Activated naive CD8-positive, alpha-beta T cell treated with anti-CD3 and anti-CD28 coated beads, Interleukin-2, amount 10 ng/mL, durations not matched to agents 7 days and 5 days (primary cell): ENCODE measurements at regions not wholly inside any gene's neighbourhood (a gene's known extent, or its start where the extent isn't known, plus 50 kb on each side); places are given as distances from the start of the nearest gene placed in this dataset.

ENCODE experiments used
- ATAC-seq: fragments of 150-1000 bp; cut with Tn5 transposase; one replicate; pipeline ENCODE4 v1.10.0; 2021; ENCODE audit warnings: low read depth, moderate library complexity
- POLR2A ChIA-PET: fragments of 350-600 bp; sonication (Branson Sonifier 250); formaldehyde crosslinking; loops from one replicate; lab custom pipeline; 2021; ENCODE audit warnings: antibody characterized with exemption; lab: Charles Lee
- DNase-seq: peaks from one replicate; pipeline ENCODE4 v3.0.0; 2021
- H3K27ac Mint-ChIP-seq: one replicate; pipeline ENCODE4 v1.8.0; 2022; ENCODE audit warnings: mild to moderate bottlenecking, mixed read lengths
- H3K27me3 Mint-ChIP-seq: one replicate; pipeline ENCODE4 v1.8.0; 2022; ENCODE audit warnings: mild to moderate bottlenecking, moderate library complexity, mixed read lengths
- H3K36me3 Mint-ChIP-seq: one replicate; pipeline ENCODE4 v1.8.0; 2021; ENCODE audit warnings: mild to moderate bottlenecking, mixed read lengths
- H3K4me1 Mint-ChIP-seq: one replicate; pipeline ENCODE4 v1.8.0; 2021; ENCODE audit warnings: mixed read lengths
- H3K4me3 Mint-ChIP-seq: one replicate; pipeline ENCODE4 v1.8.0; 2022; ENCODE audit warnings: mild to moderate bottlenecking, moderate library complexity, mixed read lengths
- H3K9me3 Mint-ChIP-seq: one replicate; pipeline ENCODE4 v1.8.0; 2021; ENCODE audit warnings: mixed read lengths

- ATAC-seq = no peak
- POLR2A ChIA-PET = no interaction called here
- no peaks in the 10 kb centered on the region for H3K36me3 Mint-ChIP-seq
- no peak overlapping the region for H3K4me3 Mint-ChIP-seq
- H3K9me3 Mint-ChIP-seq = no peaks in the 10 kb centered on the region
- DNase-seq = no peak
- no peak overlapping the region for H3K27ac Mint-ChIP-seq
- H3K27me3 Mint-ChIP-seq = no peaks in the 10 kb centered on the region
- no peaks in the 10 kb centered on the region for H3K4me1 Mint-ChIP-seq
These were observed 2236.5 kb downstream of the PCDH9 start for GRCh38 chr13:64993514-64994164.

GRCh38 chr13:64992314-64992713 is 2237.8 kb downstream of the PCDH9 start:
- H3K36me3 Mint-ChIP-seq = no peaks in the 10 kb centered on the region
- no peak for DNase-seq
- H3K4me3 Mint-ChIP-seq = no peak overlapping the region
- POLR2A ChIA-PET = no interaction called here
- ATAC-seq = no peak
- H3K4me1 Mint-ChIP-seq = no peaks in the 10 kb centered on the region
- no peaks in the 10 kb centered on the region for H3K9me3 Mint-ChIP-seq
- no peak overlapping the region for H3K27ac Mint-ChIP-seq
- H3K27me3 Mint-ChIP-seq = no peaks in the 10 kb centered on the region

GRCh38 chr13:64985075-64985474 is 2245.1 kb downstream of the PCDH9 start:
- Mint-ChIP-seq H3K27me3 (no peaks in the 10 kb centered on the region), H3K4me3 (no peak overlapping the region), H3K36me3 (no peaks in the 10 kb centered on the region), H3K9me3 (peaks cover 2% of the 10 kb centered on the region), H3K4me1 (no peaks in the 10 kb centered on the region), H3K27ac (no peak overlapping the region)
- ATAC-seq = no peak
- no peak for DNase-seq
- POLR2A ChIA-PET = no interaction called here

GRCh38 chr13:64962404-64962803 is 2267.7 kb downstream of the PCDH9 start:
- Mint-ChIP-seq H3K9me3 (peaks cover 2% of the 10 kb centered on the region), H3K36me3 (no peaks in the 10 kb centered on the region), H3K27me3 (no peaks in the 10 kb centered on the region), H3K27ac (no peak overlapping the region), H3K4me1 (no peaks in the 10 kb centered on the region), H3K4me3 (no peak overlapping the region)
- ATAC-seq (no peak), DNase-seq (no peak)
- POLR2A ChIA-PET = no interaction called here

- Mint-ChIP-seq H3K9me3 (peaks cover 2% of the 10 kb centered on the region), H3K4me1 (no peaks in the 10 kb centered on the region), H3K27me3 (no peaks in the 10 kb centered on the region), H3K27ac (no peak overlapping the region), H3K4me3 (no peak overlapping the region), H3K36me3 (no peaks in the 10 kb centered on the region)
- POLR2A ChIA-PET = no interaction called here
- DNase-seq (no peak), ATAC-seq (no peak)
These were observed 2270.9 kb downstream of the PCDH9 start for GRCh38 chr13:64959276-64959675.

- H3K27ac Mint-ChIP-seq = no peak overlapping the region
- peaks cover 2% of the 10 kb centered on the region for H3K9me3 Mint-ChIP-seq
- POLR2A ChIA-PET = no interaction called here
- H3K27me3 Mint-ChIP-seq = no peaks in the 10 kb centered on the region
- ATAC-seq (no peak), DNase-seq (no peak)
- H3K4me1 Mint-ChIP-seq = no peaks in the 10 kb centered on the region
- no peak overlapping the region for H3K4me3 Mint-ChIP-seq
- no peaks in the 10 kb centered on the region for H3K36me3 Mint-ChIP-seq
These were observed 2272.0 kb downstream of the PCDH9 start for GRCh38 chr13:64958106-64958505.

- POLR2A ChIA-PET = no interaction called here
- Mint-ChIP-seq H3K36me3 (no peaks in the 10 kb centered on the region), H3K9me3 (no peaks in the 10 kb centered on the region), H3K27me3 (no peaks in the 10 kb centered on the region), H3K4me1 (no peaks in the 10 kb centered on the region), H3K27ac (no peak overlapping the region), H3K4me3 (no peak overlapping the region)
- no peak for ATAC-seq
- no peak for DNase-seq
These were observed 2291.5 kb downstream of the PCDH9 start for GRCh38 chr13:64938660-64939059.

- Mint-ChIP-seq H3K4me3 (no peak overlapping the region), H3K36me3 (no peaks in the 10 kb centered on the region), H3K27ac (no peak overlapping the region), H3K27me3 (no peaks in the 10 kb centered on the region), H3K4me1 (no peaks in the 10 kb centered on the region), H3K9me3 (no peaks in the 10 kb centered on the region)
- POLR2A ChIA-PET = no interaction called here
- DNase-seq (no peak), ATAC-seq (no peak)
These were observed 2292.8 kb downstream of the PCDH9 start for GRCh38 chr13:64937302-64937701.

GRCh38 chr13:64936879-64937278 is 2293.3 kb downstream of the PCDH9 start:
- ATAC-seq (no peak), DNase-seq (no peak)
- Mint-ChIP-seq H3K4me1 (no peaks in the 10 kb centered on the region), H3K9me3 (no peaks in the 10 kb centered on the region), H3K36me3 (no peaks in the 10 kb centered on the region), H3K27me3 (no peaks in the 10 kb centered on the region), H3K27ac (no peak overlapping the region), H3K4me3 (no peak overlapping the region)
- POLR2A ChIA-PET = no interaction called here

- POLR2A ChIA-PET = no interaction called here
- DNase-seq = no peak
- H3K4me3 Mint-ChIP-seq = no peak overlapping the region
- H3K36me3 Mint-ChIP-seq = no peaks in the 10 kb centered on the region
- ATAC-seq = no peak
- no peaks in the 10 kb centered on the region for H3K4me1 Mint-ChIP-seq
- no peaks in the 10 kb centered on the region for H3K27me3 Mint-ChIP-seq
- H3K27ac Mint-ChIP-seq = no peak overlapping the region
- no peaks in the 10 kb centered on the region for H3K9me3 Mint-ChIP-seq
These were observed 2294.7 kb downstream of the PCDH9 start for GRCh38 chr13:64935441-64935840.

GRCh38 chr13:64934569-64935362 is 2295.4 kb downstream of the PCDH9 start:
- POLR2A ChIA-PET = no interaction called here
- ATAC-seq = no peak

GRCh38 chr13:64930636-64931035 is 2299.5 kb downstream of the PCDH9 start:
- no peak overlapping the region for H3K27ac Mint-ChIP-seq
- no peaks in the 10 kb centered on the region for H3K27me3 Mint-ChIP-seq
- H3K36me3 Mint-ChIP-seq = no peaks in the 10 kb centered on the region
- H3K4me3 Mint-ChIP-seq = no peak overlapping the region
- POLR2A ChIA-PET = no interaction called here
- no peaks in the 10 kb centered on the region for H3K9me3 Mint-ChIP-seq
- ATAC-seq = no peak
- DNase-seq = no peak
- H3K4me1 Mint-ChIP-seq = no peaks in the 10 kb centered on the region

More at GRCh38 chr13:64934569-64935362, 2295.4 kb downstream of the PCDH9 start:
- Mint-ChIP-seq H3K4me1 (no peaks in the 10 kb centered on the region), H3K27ac (no peak overlapping the region), H3K36me3 (no peaks in the 10 kb centered on the region), H3K4me3 (no peak overlapping the region), H3K9me3 (no peaks in the 10 kb centered on the region), H3K27me3 (no peaks in the 10 kb centered on the region)
- no peak for DNase-seq

GRCh38 chr13:64928696-64929499 is 2301.2 kb downstream of the PCDH9 start:
- Mint-ChIP-seq H3K9me3 (no peaks in the 10 kb centered on the region), H3K36me3 (no peaks in the 10 kb centered on the region), H3K4me3 (no peak overlapping the region), H3K27ac (no peak overlapping the region), H3K27me3 (no peaks in the 10 kb centered on the region), H3K4me1 (no peaks in the 10 kb centered on the region)
- no peak for ATAC-seq
- DNase-seq = no peak
- POLR2A ChIA-PET = no interaction called here
